ENCODE measurements at regions not wholly inside any gene's neighbourhood (a gene's known extent, or its start where the extent isn't known, plus 50 kb on each side); places are given as distances from the start of the nearest gene placed in this dataset.

DNA sequence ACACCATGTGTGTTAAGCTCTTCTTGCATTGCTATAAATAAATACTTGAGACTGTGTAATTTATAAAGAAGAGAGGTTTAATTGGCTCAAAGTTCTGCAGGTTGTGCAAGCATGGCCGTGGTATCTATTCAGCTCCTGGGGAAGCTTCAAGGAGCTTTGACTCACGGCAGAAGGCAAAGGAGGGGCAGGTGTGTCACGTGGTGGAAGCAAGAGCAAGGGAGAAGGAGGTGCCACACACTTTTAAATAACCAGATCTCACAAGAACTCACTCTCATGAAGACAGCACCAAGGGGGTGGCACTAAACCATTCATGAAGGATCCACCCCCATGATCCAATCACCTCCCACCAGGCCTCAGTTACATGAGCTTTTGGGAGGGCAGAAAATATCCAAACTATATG lies 193.7 kb downstream of the ERMARD start:
- no peak for DNase-seq (ENCODE audit: low read depth)

DNA sequence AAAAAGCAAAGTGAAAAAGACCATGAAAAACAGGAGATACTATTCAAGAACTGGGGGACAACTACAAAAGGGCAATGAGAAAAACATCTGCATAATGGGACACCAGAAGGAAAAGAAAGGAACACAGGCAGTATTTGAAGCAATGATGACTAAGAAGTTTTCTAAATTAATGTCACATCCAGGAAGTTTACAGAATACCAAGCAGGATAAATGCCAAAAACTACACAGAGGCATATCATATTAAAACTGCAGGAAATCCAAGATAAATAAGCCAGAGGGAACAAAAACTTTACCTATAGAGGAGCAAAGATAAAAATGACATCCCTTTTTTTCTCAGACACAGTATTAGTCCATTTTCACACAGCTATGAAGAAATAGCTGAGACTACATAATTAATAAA lies 193.0 kb downstream of the ERMARD start:
- DNase-seq (ENCODE audit: low read depth): no peak

DNA sequence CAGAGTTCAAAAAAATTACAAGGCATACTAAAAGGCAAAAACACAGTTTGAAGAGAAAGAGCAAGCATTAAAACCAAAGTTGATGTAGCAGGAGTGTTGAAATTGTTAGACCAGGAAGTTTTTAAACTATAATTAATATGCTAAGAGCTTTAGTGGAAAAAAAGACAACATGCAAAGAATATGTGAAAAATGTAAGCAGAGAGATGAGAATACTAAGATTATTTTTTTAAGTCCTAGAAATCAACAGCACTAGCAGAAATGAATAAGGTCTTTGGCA lies 192.6 kb downstream of the ERMARD start:
- DNase-seq (ENCODE audit: low read depth): no peak

DNA sequence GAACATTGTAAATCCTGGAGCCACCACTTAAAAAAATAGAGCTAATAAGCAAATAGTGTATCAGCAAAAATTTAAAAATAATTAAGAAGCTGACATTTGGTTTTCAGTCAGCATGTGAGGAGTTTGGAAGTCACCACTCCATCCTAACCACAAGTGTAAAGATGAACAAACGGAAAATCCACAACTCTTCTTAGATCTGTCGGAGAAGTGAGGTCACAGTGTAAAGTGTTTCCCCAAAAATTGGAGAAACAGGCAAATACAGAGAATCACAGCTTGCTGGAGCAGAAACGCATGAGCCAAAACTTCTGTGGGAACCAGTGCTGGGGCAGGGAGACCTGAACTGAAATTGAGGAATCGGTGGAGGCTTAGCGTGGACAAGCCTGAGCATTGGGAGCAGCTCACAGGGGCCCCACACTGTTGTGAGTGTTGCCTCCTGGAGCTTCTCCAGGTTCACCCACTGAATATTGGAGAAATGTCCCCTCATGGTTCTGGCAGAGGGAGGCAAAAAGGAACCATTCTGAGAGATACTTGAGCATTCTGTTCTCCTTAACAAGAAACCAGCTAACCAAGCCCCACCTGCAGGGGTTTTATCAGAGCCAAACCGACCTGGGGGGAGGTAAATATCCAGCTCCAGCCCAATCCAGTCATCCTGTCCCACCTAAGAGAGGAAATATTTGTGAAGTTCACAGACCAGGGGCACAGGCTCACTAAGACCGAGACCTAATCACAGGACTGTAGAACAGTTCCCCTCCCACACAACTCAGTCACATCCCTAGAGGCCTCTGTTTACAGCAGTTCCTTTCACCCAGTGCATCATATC lies 192.0 kb downstream of the ERMARD start:
- no peak for DNase-seq (ENCODE audit: low read depth)

DNA sequence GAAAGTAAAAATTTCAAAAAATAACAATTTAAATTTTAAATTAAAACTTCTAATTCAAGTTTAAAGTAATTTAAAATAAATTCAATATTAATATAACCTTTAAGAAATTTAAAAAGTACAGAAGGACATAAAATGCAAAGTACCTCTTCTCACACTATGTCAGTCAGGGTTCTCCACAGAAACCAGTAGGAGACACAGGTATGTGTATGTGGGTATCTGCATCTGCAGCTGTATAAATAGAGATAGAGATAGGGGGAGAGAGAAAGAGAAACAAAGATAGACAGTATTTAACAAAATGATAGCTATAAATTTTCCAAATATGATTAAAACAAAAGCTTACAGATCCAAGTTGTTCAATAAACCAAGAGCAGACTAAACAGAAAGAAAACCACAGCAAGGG lies 190.8 kb downstream of the ERMARD start:
- no peak for DNase-seq (ENCODE audit: low read depth)

DNA sequence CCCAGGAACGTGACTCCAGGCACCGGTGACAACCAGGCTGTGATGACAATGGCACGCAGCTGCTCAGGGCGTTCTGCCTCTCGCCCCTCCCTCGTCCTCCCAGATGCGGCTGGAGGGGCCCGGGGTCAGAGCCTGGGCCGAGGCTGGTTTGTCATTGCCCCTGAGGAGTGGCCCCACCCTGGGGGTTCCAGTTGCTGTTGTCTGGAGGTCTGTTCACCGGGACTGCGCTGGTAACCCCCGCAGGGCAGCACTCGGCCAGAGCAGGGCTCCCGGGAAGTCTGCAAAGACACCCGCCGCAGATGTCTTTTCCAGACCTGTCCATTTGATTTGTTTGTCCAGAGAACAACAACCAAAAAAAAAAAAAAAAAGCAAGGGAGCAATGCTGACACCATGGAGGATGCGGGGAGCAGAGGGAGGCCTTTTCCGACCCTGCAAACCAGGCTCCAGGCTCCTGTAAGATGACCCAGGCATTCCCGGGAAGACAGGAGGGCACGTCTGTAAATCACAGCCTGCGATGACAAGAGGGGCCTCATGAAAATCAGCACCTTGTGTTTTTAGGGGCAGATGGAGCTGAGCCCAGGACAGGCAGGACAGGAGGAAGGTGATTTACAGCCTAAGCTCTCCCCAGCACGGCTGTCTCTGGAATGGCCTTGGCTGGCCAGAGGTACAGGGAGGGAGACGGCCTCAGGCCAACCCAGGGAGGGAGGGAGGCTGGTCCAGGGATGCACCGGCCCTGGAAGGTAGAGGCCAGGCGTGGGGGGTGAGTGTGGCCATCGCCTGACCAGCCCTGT lies 189.3 kb downstream of the ERMARD start:
- no peak for DNase-seq (ENCODE audit: low read depth)

DNA sequence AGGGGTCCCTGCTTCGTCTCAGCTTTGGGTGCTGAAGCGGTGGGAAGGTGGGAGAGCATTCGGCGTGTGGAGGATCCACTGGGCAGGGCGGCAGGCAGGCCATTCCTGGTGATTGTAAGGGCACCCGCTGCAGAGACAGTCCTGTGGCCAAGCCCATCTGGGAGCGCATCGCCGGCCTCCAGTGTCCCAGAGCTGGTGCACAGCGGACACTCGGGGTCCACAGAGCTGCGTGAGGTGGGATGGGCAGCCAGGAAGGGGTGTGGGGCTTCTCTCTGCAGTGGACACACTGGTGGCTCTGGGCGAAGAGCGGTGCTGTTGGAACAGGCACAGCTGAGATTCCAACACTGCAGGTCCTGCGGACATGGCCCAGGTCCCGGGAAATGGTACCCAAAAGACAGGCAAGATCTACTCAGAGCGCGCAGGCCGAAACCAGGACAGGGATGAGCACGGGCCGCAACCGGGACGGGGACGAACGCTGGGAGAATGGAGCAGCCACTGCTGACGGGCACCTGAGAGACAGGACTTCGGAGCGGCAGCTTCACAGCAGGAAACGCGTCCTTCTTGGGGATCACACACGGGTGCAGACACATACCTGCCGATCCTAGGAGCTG lies 188.2 kb downstream of the ERMARD start:
- no peak for DNase-seq (ENCODE audit: low read depth)

DNA sequence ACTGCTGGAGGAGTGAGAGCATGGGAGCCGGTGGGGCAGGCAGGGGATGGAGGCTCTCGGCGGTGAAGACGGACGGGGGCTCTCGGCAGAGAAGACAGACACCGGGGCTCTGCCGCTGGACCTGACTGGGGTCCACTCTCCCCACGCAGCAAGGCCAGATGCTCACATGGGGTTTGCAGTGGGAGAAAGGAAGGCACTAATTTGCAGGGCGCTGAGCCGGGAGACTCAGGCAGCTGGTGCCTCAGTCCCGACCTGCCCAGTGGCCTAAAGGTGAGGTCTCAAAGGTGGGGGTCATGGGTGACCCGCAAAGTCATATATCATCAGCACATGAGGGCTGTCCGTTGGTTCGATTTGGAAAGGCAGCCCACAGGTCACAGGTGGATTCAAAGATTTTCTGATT lies 187.3 kb downstream of the ERMARD start:
- no peak for DNase-seq (ENCODE audit: low read depth)

DNA sequence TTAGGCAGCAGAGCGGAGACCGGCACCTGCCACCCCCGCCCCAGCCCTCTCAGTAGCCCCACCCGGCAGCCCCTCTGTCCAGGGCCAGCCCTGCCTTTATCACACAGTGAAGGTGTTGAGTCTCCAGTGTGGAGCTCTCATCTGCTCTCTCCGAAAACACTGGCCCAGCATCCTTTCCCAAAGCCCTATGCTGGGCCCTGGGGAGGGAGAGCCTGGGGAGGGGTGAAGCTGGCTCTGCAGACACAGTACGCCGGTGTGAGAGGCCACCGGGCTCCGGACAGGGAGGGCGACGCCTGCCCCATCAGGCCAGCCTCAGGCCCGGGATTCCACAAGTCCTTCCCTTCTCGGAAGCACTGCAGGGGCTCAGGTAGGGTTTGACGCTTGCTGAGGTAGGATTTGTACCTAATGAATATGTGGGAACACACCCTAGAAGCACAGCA lies 186.9 kb downstream of the ERMARD start:
- DNase-seq (ENCODE audit: low read depth): no peak

DNA sequence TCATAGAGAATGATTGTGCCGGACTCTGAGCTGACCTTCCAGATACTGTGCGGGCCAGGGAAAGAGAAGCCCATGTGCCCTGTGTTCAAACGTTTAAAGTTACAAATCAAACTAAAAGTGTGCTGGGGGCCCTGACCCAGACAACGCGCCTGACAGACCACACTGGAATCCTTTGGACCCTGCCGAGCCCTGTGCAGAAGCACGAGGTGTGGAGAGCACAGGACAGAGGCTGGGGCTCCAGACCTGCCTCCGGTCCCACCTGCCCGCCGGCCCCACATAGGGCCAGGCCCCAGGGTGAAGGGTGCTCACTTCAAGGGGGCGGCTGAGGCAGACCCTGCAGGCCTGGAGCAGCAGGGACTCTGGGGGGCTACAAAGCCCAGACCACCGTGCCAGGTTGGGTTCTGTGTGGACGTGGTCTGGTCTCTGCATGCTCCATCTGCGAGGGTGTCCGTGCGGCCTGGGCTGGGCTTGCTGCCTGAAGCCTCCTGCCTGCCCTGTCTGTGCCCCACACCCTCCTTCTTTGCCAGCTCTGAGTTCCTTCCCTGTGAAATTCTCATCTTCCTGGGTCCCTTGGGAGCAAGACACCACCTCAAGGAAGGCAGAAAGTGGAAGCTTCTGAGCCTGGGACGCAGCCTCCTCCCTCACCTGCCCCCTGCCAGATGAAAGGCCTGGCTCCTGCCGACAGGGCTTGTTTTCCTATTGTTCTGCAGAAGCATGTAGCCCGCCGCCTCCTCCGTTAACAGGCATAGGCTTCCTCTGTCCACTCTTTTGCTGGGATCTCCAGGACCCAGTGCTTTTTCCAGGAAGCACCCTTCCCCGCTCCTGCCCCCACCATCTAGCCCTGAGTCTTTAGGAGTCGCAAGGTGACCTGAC lies 186.2 kb downstream of the ERMARD start:
- no peak for DNase-seq (ENCODE audit: low read depth)

DNA sequence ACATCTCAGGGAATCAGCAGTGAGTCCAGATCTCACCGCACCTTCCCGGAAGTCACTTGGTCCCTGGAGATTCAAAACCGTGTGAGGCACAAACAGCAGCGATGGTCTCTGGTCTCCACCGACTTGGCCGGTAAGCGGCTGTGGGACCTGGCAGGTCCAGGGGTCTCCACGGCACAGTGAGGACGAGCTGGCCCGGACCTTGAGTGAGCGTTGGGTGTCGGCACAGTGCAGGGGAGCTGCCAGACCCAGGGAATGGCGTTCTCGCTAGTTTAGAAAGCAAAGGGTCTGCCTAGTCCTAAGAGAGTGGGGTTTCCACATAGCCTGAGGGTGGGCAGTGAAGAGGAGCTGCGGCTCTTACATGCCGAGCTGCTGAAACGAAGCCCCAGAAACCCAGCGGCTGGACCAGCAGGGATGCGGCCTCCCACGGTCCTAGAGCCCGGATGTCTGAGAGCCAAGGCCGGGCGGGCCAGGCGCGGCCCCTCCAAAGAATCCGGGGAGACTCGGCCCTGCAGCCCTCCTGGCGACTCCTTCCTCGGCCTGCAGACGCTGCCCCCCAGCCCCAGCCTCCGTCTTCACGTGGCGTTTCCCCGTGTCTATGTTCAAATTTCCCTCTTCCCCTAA lies 185.0 kb downstream of the ERMARD start:
- DNase-seq (ENCODE audit: low read depth): no peak

DNA sequence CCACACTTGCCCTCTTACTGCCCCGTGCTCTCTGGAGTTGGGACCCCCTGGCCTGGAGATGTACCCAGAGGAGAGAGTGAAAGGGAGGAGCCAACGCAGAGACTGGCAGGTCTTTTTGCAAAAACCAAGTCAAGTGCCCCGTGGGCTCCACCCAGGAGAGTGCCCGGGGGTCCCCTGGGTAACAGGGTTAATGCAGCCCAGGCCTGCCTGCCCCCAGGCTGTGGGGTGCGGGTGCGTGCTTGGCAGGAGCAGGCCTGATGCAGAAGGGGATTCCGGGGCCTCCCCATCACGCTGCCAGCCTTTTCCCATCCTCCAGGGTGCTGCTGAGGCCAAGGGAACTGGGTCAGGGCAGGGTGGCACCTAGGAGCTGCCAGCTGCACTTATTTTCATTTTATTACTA lies 184.4 kb downstream of the ERMARD start:
- DNase-seq (ENCODE audit: low read depth): no peak

DNA sequence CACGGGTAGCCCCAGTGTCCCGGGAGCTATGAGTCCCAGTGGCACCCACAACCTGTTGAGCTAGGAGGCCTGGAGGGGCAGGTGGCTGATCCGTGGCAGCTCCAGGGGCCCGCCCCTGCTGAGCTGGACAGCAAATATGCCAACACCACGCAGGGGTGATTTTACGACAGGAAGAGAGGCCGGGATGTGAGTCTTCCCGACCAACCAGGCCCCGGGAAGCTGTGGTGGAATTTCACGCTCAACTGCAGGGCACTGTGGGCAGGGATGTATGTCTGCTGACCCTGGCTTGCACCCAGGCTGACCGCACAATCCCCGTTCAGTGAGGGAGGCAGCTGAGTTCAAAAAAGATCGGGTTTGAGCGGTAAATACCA lies 183.9 kb downstream of the ERMARD start:
- DNase-seq (ENCODE audit: low read depth): no peak

DNA sequence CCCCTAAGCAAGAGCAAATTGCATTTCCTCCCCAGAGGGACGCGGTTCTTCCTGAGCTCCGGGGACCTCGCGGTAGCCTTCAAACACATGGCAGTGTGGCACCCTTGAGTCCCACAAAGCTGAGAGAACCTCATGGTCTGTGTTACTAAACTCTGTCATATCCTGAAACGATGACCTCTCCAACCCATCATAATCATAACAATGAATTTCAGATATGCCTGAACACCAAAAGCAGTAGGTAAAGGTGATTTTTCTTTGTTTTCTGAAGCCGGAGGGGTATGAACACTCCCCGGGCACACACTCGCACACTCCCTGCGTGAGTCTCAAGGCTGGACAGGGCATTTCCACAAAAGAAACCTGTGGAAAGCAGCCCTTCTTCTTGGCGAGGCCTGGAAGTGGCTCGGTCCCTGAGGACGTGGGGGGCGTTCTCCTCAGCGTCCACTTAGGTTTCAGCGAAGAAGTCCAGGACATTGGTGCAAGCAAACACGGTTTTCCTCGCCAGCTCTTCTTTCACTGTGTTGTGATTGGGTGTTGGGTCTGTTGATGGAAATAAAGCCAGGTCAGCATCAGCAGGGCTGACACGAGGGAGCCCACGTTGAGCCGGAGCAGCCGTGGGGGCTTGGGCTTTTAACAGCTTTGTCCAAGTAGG lies 183.4 kb downstream of the ERMARD start:
- DNase-seq (ENCODE audit: low read depth): no peak

DNA sequence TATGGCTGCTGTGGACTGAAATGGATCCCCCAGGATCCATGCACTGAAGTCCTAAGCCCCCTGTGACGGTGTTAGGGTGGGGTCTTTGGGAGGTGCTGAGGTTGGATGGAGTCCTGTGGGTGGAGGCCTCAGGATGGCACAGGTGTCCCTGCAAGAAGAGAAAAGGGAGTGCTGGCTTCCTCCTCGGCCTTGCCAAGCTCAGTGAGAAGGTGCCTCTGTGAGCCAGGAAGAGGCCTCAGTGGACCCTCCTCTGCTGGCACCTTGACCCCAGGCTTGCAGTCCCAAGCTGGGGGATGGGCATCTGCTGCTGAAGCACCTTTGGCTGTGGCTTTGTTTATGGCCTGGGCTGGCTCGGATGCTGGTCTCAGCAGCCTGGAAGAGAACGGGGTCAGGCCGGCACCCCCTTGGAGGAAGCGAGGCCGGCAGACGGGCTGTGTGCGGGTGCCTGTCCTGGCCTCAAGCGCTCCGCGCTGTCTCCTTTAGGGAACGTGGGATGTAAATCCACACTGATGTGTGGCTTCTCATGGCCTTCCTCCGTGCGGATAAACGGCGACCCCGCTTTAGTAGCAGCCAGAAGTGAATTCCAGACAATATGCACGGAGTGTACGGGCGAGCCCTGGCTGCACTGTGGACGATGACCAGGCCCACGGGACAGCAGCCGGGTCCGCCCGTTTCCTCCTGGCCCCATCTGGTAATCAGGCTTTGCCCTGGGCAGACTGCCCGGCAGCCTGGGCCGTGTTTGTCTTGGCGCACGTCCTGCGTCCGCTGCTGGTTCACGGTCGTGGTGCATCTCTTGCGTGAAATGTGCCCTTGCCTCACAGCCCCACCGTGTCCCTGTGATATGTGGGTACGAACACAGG lies 182.6 kb downstream of the ERMARD start:
- no peak for DNase-seq (ENCODE audit: low read depth)

DNA sequence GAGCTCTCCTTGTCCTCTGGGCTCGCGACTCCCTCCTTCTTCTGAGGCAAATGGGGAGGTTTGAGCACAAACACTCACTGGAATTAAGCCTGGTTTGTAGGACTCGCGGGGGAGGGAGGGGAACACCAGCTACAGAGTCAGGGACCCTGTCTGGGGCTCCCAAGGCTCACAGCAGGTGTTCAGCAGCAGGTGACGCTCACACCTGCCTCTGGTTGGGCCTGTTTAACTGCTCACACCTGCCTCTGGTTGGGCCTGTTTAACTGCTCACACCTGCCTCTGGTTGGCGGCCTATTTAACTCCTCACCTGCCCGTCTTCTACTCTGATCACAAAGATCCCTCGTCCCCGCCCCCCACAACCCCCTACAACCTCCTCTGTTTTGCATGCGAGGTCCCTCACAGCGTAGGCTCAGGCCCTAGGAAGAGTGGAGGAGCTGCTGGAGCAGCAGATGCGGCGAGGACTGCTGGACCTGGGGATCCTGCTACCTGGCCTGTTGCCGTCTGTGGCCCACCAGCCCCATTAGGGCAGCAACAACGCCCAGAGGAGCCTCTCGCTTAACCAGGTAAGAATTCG lies 181.9 kb downstream of the ERMARD start:
- no peak for DNase-seq (ENCODE audit: low read depth)

DNA sequence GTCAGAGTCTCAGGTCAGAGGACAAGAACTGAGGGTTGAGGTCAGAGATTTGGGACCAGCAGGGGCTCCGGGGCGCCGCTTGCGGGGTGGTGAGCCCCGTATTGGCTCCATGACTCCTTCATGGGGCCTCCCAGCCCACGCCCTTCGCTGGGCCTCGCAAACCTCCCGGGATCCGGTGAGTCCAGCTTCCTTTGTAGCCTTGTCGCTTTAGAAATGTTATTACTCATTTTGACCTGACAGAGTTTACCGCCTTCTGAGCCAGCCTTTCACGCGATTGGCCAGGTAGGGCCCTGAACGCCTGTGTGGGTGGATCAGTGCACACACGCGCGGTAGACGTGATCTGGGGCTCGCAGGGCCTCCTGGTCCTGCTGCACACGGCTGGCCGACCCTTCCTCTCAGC lies 181.1 kb downstream of the ERMARD start:
- no peak for DNase-seq (ENCODE audit: low read depth)

DNA sequence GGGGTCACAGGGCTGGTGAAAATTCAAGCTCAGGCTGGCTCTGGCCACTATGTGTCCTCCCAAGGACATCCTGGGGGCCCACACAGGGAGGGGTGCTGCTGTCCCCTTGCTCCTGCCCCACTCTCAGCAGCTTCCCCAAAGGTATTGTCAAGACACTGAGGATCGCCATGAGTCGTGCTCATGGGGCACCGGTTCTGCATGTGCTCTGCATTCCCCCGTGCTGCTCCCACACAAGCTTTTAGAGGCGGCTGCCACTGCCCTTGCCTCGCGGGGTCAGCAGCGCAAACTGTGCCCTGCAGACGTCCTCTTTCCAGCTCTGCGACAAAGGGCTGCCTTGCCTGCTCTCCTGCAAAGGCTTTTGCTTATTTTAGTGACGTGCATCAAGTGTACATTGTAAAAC lies 179.8 kb downstream of the ERMARD start:
- no peak for DNase-seq (ENCODE audit: low read depth)

DNA sequence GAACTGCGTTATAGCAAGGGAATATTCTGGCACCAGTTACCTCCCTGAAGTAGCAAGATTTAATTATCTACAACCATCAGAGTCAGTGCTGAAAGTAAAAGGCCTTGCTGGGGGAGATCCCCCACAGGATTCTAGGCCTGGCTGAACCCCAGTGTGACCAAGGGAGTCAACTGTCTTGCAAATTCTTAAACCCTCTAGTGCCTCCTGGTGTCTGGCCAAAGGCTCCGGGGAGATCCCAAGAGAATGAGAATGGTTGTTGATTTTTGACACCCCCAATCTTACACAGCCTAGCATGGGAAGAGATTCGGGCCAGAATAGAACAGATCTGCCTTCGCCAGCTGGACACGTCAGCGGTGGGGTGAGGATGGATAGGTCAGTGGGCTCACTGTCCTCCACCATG lies 179.4 kb downstream of the ERMARD start:
- no peak for DNase-seq (ENCODE audit: low read depth)

DNA sequence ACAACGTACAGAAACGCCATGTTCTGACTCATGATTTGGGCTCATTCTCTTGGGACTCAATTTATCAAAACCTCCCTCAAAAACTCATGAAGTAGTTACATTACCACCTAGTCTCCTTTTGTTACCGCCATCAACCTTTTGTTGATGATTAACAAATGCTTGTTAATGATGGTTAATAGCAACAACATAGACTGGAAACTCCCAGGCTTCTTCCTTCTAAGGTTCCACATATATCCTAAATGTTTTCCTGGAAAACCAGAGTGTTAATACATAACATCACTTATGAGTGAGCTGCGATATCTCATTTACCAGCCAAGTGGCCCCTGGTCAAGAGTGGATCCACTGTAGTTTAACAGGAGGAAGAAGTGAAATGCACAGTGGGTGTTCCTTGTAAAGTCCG lies 176.3 kb downstream of the ERMARD start:
- no peak for DNase-seq (ENCODE audit: low read depth)

Data from T follicular helper cell (primary cell).